Upper lobe of left lung (tissue), 6 donors: ENCODE measurements at regions not wholly inside any gene's neighbourhood (a gene's known extent, or its start where the extent isn't known, plus 50 kb on each side); places are given as distances from the start of the nearest gene placed in this dataset.

Source experiments
- ATAC-seq, 2 donors: fragments of 200-7000 bp; cut with Tn5 transposase; one replicate each; pipeline ENCODE4 v1.9.1; 2022; ENCODE audit warnings: mild to moderate bottlenecking in 2 of 2, moderate library complexity in 2 of 2; ENCODE audit not compliant: low FRiP score in 2 of 2
- DNase-seq, 2 donors: peaks; one replicate each; pipeline ENCODE4 v3.0.0-alpha.2; 2019 to 2020
- H3K27ac ChIP-seq, 4 donors: fragments of 200-600 bp; sonication (generic); one replicate each; pipeline ENCODE4 v1.5.1; 2016 to 2019
- H3K27me3 ChIP-seq, 4 donors: fragments of 200-600 bp; sonication (generic); one replicate each; pipeline ENCODE4 v1.5.1; 2017 to 2019
- H3K36me3 ChIP-seq, 4 donors: fragments of 200-600 bp; sonication (generic); one replicate each; pipeline ENCODE4 v1.5.1; 2016 to 2019
- H3K4me1 ChIP-seq, 4 donors: fragments of 200-600 bp; sonication (generic); one replicate each; pipeline ENCODE4 v1.5.1; 2018 to 2019
- H3K4me3 ChIP-seq, 4 donors: fragments of 200-600 bp; sonication (generic); one replicate each; pipeline ENCODE4 v1.5.1; 2017 to 2019; ENCODE audit warnings: mild to moderate bottlenecking in 2 of 4, moderate library complexity in 1 of 4
- H3K9me3 ChIP-seq, 4 donors: fragments of 200-600 bp; sonication (generic); one replicate each; pipeline ENCODE4 v1.5.1; 2018 to 2019
- CTCF ChIP-seq, 6 experiments: fragments of 450-650 bp in 4 of 6; fragments of 200-600 bp in 2 of 6; sonication (generic) in 2 of 6; IDR thresholded peaks; one replicate each; pipeline ENCODE4 v1.5.1; 2016 to 2019; ENCODE audit warnings: antibody characterized with exemption in 6 of 6
- EP300 ChIP-seq, 4 donors: sonication (generic); formaldehyde crosslinking; IDR thresholded peaks; one replicate each; pipeline ENCODE4 v1.5.1; 2017; ENCODE audit warnings: antibody characterized with exemption in 4 of 4, control low read depth in 2 of 4
- POLR2A ChIP-seq, 4 donors: fragments of 450-650 bp; IDR thresholded peaks; one replicate each; pipeline ENCODE4 v1.5.1; 2016 to 2017; ENCODE audit warnings: antibody characterized with exemption in 4 of 4, mild to moderate bottlenecking in 2 of 4
- POLR2AphosphoS5 ChIP-seq, 2 donors: sonication (generic); formaldehyde crosslinking; IDR thresholded peaks; one replicate each; pipeline ENCODE4 v1.5.1; 2017; ENCODE audit warnings: antibody characterized with exemption in 2 of 2
- WGBS, 2 donors: methylation state at CpG; one replicate each; pipeline ENCODE4 v1.1.5; 2017 to 2018; 5-methylcytosine and 5-hydroxymethylcytosine counted together
- donor health status: DM: no; HTN: no; CAD: no; lungs with moderate emphysema.
- donor health status: DM: no; HTN: yes; CAD: no; lungs with severe emphysema.

- DNase-seq (no peak), ATAC-seq (no peak)
- no peak overlapping the region for H3K4me3 ChIP-seq
- no peak for TF ChIP-seq POLR2A (IDR thresholded peaks at IDR 0.05)
- TF ChIP-seq POLR2AphosphoS5 (IDR thresholded peaks at IDR 0.05), result no peak
- no peak for TF ChIP-seq EP300 (IDR thresholded peaks at IDR 0.05)
- no peak for TF ChIP-seq CTCF (IDR thresholded peaks at IDR 0.05)
- WGBS, 2 donors, result 92 to 100% methylated on average over 3 of the region's 3 CpGs
- H3K9me3 ChIP-seq, result no peaks in the 10 kb centered on the region
- H3K27ac ChIP-seq, result no peak overlapping the region
- no peaks in the 10 kb centered on the region for H3K4me1 ChIP-seq
- no peaks in the 10 kb centered on the region for H3K36me3 ChIP-seq
- no peaks in the 10 kb centered on the region for H3K27me3 ChIP-seq
Observed at GRCh38 chr10:124184208-124184830, 90.9 kb upstream of the CHST15 start.

GRCh38 chr10:124183617-124184016, 90.2 kb upstream of the CHST15 start:
- ATAC-seq (no peak), DNase-seq (no peak)
- H3K27me3 ChIP-seq, result no peaks in the 10 kb centered on the region
- H3K4me1 ChIP-seq, result no peaks in the 10 kb centered on the region
- no peaks in the 10 kb centered on the region for H3K36me3 ChIP-seq
- H3K9me3 ChIP-seq, result no peaks in the 10 kb centered on the region
- 84 to 89% methylated on average over 7 of the region's 7 CpGs for WGBS, 2 donors
- no peak overlapping the region for H3K4me3 ChIP-seq
- no peak for TF ChIP-seq CTCF (IDR thresholded peaks at IDR 0.05)
- no peak for TF ChIP-seq POLR2AphosphoS5 (IDR thresholded peaks at IDR 0.05)
- no peak for TF ChIP-seq POLR2A (IDR thresholded peaks at IDR 0.05)
- TF ChIP-seq EP300 (IDR thresholded peaks at IDR 0.05), result no peak
- H3K27ac ChIP-seq, result no peak overlapping the region

- Histone ChIP-seq H3K4me3 (no peak overlapping the region), H3K36me3 (no peaks in the 10 kb centered on the region), H3K4me1 (no peaks in the 10 kb centered on the region), H3K27me3 (no peaks in the 10 kb centered on the region), H3K9me3 (no peaks in the 10 kb centered on the region), H3K27ac (no peak overlapping the region)
- WGBS, 2 donors, result 86 to 91% methylated on average over 13 to 17 of the region's 17 CpGs
- ATAC-seq (no peak), DNase-seq (no peak)
- no peak for TF ChIP-seq POLR2A (IDR thresholded peaks at IDR 0.05)
- no peak for TF ChIP-seq EP300 (IDR thresholded peaks at IDR 0.05)
- TF ChIP-seq CTCF (IDR thresholded peaks at IDR 0.05), result no peak
- no peak for TF ChIP-seq POLR2AphosphoS5 (IDR thresholded peaks at IDR 0.05)
Observed at GRCh38 chr10:124182088-124182541, 88.7 kb upstream of the CHST15 start.

- ATAC-seq, result no peak
- 85 to 95% methylated on average over 8 of the region's 8 CpGs for WGBS, 2 donors
- no peak overlapping the region for H3K4me3 ChIP-seq
- no peak for DNase-seq
- H3K36me3 ChIP-seq, result no peaks in the 10 kb centered on the region
- no peak overlapping the region for H3K27ac ChIP-seq
- no peaks in the 10 kb centered on the region for H3K27me3 ChIP-seq
- no peaks in the 10 kb centered on the region for H3K4me1 ChIP-seq
- no peaks in the 10 kb centered on the region for H3K9me3 ChIP-seq
- TF ChIP-seq POLR2AphosphoS5 (IDR thresholded peaks at IDR 0.05) (no peak), CTCF (IDR thresholded peaks at IDR 0.05) (no peak), EP300 (IDR thresholded peaks at IDR 0.05) (no peak), POLR2A (IDR thresholded peaks at IDR 0.05) (no peak)
Observed at GRCh38 chr10:124181656-124182055, 88.3 kb upstream of the CHST15 start.

GRCh38 chr10:124180947-124181549, 87.7 kb upstream of the CHST15 start:
- Histone ChIP-seq H3K27me3 (no peaks in the 10 kb centered on the region), H3K9me3 (no peaks in the 10 kb centered on the region), H3K4me1 (no peaks in the 10 kb centered on the region), H3K36me3 (no peaks in the 10 kb centered on the region), H3K4me3 (no peak overlapping the region), H3K27ac (no peak overlapping the region)
- 92 to 96% methylated on average over 10 of the region's 10 CpGs for WGBS, 2 donors
- DNase-seq (no peak), ATAC-seq (no peak)
- TF ChIP-seq EP300 (IDR thresholded peaks at IDR 0.05) (no peak), CTCF (IDR thresholded peaks at IDR 0.05) (no peak), POLR2AphosphoS5 (IDR thresholded peaks at IDR 0.05) (no peak), POLR2A (IDR thresholded peaks at IDR 0.05) (no peak)
